OCI-LY1 (cell line): ENCODE measurements at regions not wholly inside any gene's neighbourhood (a gene's known extent, or its start where the extent isn't known, plus 50 kb on each side); places are given as distances from the start of the nearest gene placed in this dataset.

Source experiments
- H2AFZ ChIP-seq: fragments of 200-600 bp; sonication (generic), shearing (Covaris generic); 2 replicates; pipeline ENCODE4 v1.6.0; 2014; ENCODE audit warnings: antibody characterized with exemption, mild to moderate bottlenecking, low read length
- H3F3A ChIP-seq: fragments of 200-600 bp; sonication (generic), shearing (Covaris generic); 2 replicates; pipeline ENCODE4 v1.6.0; 2014; ENCODE audit warnings: mild to moderate bottlenecking, antibody characterized with exemption, low read length, moderate library complexity; ENCODE audit not compliant: insufficient read depth
- H3K27ac ChIP-seq: fragments of 200-600 bp; sonication (generic); 2 replicates; pipeline ENCODE4 v1.5.1; 2014; ENCODE audit warnings: low read length, mixed run types, mild to moderate bottlenecking, low read depth; ENCODE audit not compliant: poor library complexity, severe bottlenecking
- H3K27me3 ChIP-seq: fragments of 200-600 bp; sonication (generic); 2 replicates; pipeline ENCODE4 v1.6.0; 2014; ENCODE audit warnings: antibody characterized with exemption, mild to moderate bottlenecking, low read length, moderate library complexity; ENCODE audit not compliant: insufficient read depth
- H3K36me3 ChIP-seq: fragments of 200-600 bp; sonication (generic); 2 replicates; pipeline ENCODE4 v1.6.1; 2014; ENCODE audit warnings: mild to moderate bottlenecking, antibody characterized with exemption, low read length, moderate library complexity, mixed read lengths; ENCODE audit not compliant: insufficient read depth
- H3K4me1 ChIP-seq: fragments of 200-600 bp; sonication (generic); 2 replicates; pipeline ENCODE4 v1.5.1; 2014; ENCODE audit warnings: mild to moderate bottlenecking, low read length, moderate library complexity; ENCODE audit not compliant: insufficient read depth, severe bottlenecking
- H3K4me2 ChIP-seq: fragments of 200-600 bp; sonication (generic), shearing (Covaris generic); 2 replicates; pipeline ENCODE4 v1.6.1; 2014; ENCODE audit warnings: low read length
- H3K4me3 ChIP-seq: fragments of 200-600 bp; sonication (generic); 2 replicates; pipeline ENCODE4 v1.5.1; 2014; ENCODE audit warnings: low read length, low read depth, mild to moderate bottlenecking, mixed read lengths; ENCODE audit not compliant: poor library complexity, severe bottlenecking
- H3K79me2 ChIP-seq: fragments of 200-600 bp; shearing (Covaris generic); 2 replicates; pipeline ENCODE4 v1.6.1; 2016; ENCODE audit warnings: mixed run types, low read length, mixed read lengths; ENCODE audit not compliant: insufficient read depth
- H3K9ac ChIP-seq: fragments of 200-600 bp; sonication (generic), shearing (Covaris generic); 2 replicates; pipeline ENCODE4 v1.6.1; 2014; ENCODE audit warnings: mild to moderate bottlenecking, low read length, mixed read lengths
- H3K9me2 ChIP-seq: fragments of 200-600 bp; sonication (generic), shearing (Covaris generic); 2 replicates; pipeline ENCODE4 v1.6.1; 2014; ENCODE audit warnings: low read depth, mild to moderate bottlenecking, low read length, mixed read lengths
- H3K9me3 ChIP-seq: fragments of 200-600 bp; shearing (Covaris generic); 2 replicates; pipeline ENCODE4 v1.6.1; 2014; ENCODE audit warnings: low read length, mixed read lengths
- H4K20me1 ChIP-seq: fragments of 200-600 bp; sonication (generic), shearing (Covaris generic); 2 replicates; pipeline ENCODE4 v1.6.0; 2016; ENCODE audit warnings: mild to moderate bottlenecking, low read length; ENCODE audit not compliant: insufficient read depth
- CTCF ChIP-seq: fragments of 200-600 bp; sonication (generic), shearing (Covaris generic); IDR thresholded peaks from 2 replicates; pipeline ENCODE4 v1.5.1; 2017; ENCODE audit warnings: mild to moderate bottlenecking, antibody characterized with exemption, low read length, moderate library complexity, mixed read lengths
- EZH2 ChIP-seq: fragments of 200-600 bp; sonication (generic), shearing (Covaris generic); IDR thresholded peaks from 2 replicates; pipeline ENCODE4 v1.8.0; 2017; ENCODE audit warnings: borderline replicate concordance, mixed run types, mild to moderate bottlenecking, antibody characterized with exemption, low read length, moderate library complexity, mixed read lengths

- Histone ChIP-seq H3K9me2 (no peaks in the 10 kb centered on the region), H3K4me1 (no peaks in the 10 kb centered on the region), H3K4me3 (no peak overlapping the region), H3F3A (no peaks in the 10 kb centered on the region), H2AFZ (no peak overlapping the region), H3K4me2 (no peak overlapping the region), H4K20me1 (no peaks in the 10 kb centered on the region), H3K36me3 (no peaks in the 10 kb centered on the region), H3K9ac (no peak overlapping the region), H3K27ac (no peak overlapping the region), H3K9me3 (no peaks in the 10 kb centered on the region), H3K27me3 (no peaks in the 10 kb centered on the region), H3K79me2 (no peaks in the 10 kb centered on the region)
- no peak for TF ChIP-seq EZH2
- TF ChIP-seq CTCF = no peak
Observed at GRCh38 chr1:217181756-217182155, 449.1 kb downstream of the GPATCH2 start.

GRCh38 chr1:217181176-217181746 lies 449.6 kb downstream of the GPATCH2 start:
- Histone ChIP-seq H3F3A (no peaks in the 10 kb centered on the region), H3K4me1 (no peaks in the 10 kb centered on the region), H3K9me2 (no peaks in the 10 kb centered on the region), H3K27ac (no peak overlapping the region), H3K27me3 (no peaks in the 10 kb centered on the region), H3K79me2 (no peaks in the 10 kb centered on the region), H3K9ac (no peak overlapping the region), H3K4me3 (no peak overlapping the region), H2AFZ (no peak overlapping the region), H3K4me2 (no peak overlapping the region), H3K36me3 (no peaks in the 10 kb centered on the region), H4K20me1 (no peaks in the 10 kb centered on the region), H3K9me3 (no peaks in the 10 kb centered on the region)
- no peak for TF ChIP-seq CTCF
- no peak for TF ChIP-seq EZH2

- H3K4me3 ChIP-seq = no peak overlapping the region
- no peaks in the 10 kb centered on the region for H3K4me1 ChIP-seq
- H3K36me3 ChIP-seq = no peaks in the 10 kb centered on the region
- no peak overlapping the region for H3K4me2 ChIP-seq
- no peak overlapping the region for H2AFZ ChIP-seq
- no peak overlapping the region for H3K9ac ChIP-seq
- no peaks in the 10 kb centered on the region for H3K27me3 ChIP-seq
- H3K79me2 ChIP-seq = no peaks in the 10 kb centered on the region
- TF ChIP-seq CTCF (no peak), EZH2 (no peak)
- H3F3A ChIP-seq = no peaks in the 10 kb centered on the region
- no peaks in the 10 kb centered on the region for H4K20me1 ChIP-seq
- H3K9me2 ChIP-seq = no peaks in the 10 kb centered on the region
- no peaks in the 10 kb centered on the region for H3K9me3 ChIP-seq
- H3K27ac ChIP-seq = no peak overlapping the region
Observed at GRCh38 chr1:217180443-217180842, 450.4 kb downstream of the GPATCH2 start.
